GM23338 (cell line): ENCODE measurements at regions not wholly inside any gene's neighbourhood (a gene's known extent, or its start where the extent isn't known, plus 50 kb on each side); places are given as distances from the start of the nearest gene placed in this dataset.

Source experiments
- ATAC-seq: fragments of 200-7000 bp; cut with Tn5 transposase; 3 replicates; pipeline ENCODE4 v1.9.1; 2020
- DNase-seq: peaks from one replicate; pipeline ENCODE4 v3.0.0-alpha.2; 2015; ENCODE audit warnings: low spot score
- H2AFZ ChIP-seq: fragments of 200-600 bp; sonication (generic); 2 replicates; pipeline ENCODE4 v1.8.0; 2016; ENCODE audit warnings: antibody characterized with exemption, mild to moderate bottlenecking, moderate library complexity
- H3F3A ChIP-seq: fragments of 200-600 bp; sonication (generic); replicated peaks from 2 replicates; pipeline ENCODE4 v1.8.0; 2017; ENCODE audit warnings: antibody characterized with exemption, mixed run types, low read depth
- H3K27ac ChIP-seq: fragments of 200-600 bp; sonication (generic); 2 replicates; pipeline ENCODE4 v1.6.1; 2016; ENCODE audit warnings: low read depth
- H3K27me3 ChIP-seq: fragments of 200-600 bp; sonication (generic); 2 replicates; pipeline ENCODE4 v1.8.0; 2016; ENCODE audit warnings: mild to moderate bottlenecking, mixed run types, moderate library complexity; ENCODE audit not compliant: insufficient read depth
- H3K36me3 ChIP-seq: fragments of 200-600 bp; sonication (generic); 2 replicates; pipeline ENCODE4 v1.8.0; 2016; ENCODE audit warnings: mild to moderate bottlenecking; ENCODE audit not compliant: insufficient read depth
- H3K4me1 ChIP-seq: fragments of 200-600 bp; sonication (generic); 2 replicates; pipeline ENCODE4 v1.8.0; 2016; ENCODE audit warnings: mild to moderate bottlenecking, moderate library complexity; ENCODE audit not compliant: insufficient read depth
- H3K4me2 ChIP-seq: fragments of 200-600 bp; sonication (generic); 2 replicates; pipeline ENCODE4 v1.7.1; 2017; ENCODE audit warnings: mixed run types
- H3K4me3 ChIP-seq: fragments of 200-600 bp; sonication (generic); 2 replicates; pipeline ENCODE4 v1.6.1; 2016; ENCODE audit warnings: mixed run types
- H3K79me2 ChIP-seq: fragments of 200-600 bp; sonication (generic); replicated peaks from 2 replicates; pipeline ENCODE4 v1.8.0; 2017; ENCODE audit warnings: mild to moderate bottlenecking; ENCODE audit not compliant: insufficient read depth
- H3K9me2 ChIP-seq: fragments of 200-600 bp; sonication (generic); 2 replicates; pipeline ENCODE4 v1.8.0; 2017; ENCODE audit not compliant: insufficient read depth
- H4K20me1 ChIP-seq: fragments of 200-600 bp; sonication (generic); replicated peaks from 2 replicates; pipeline ENCODE4 v1.8.0; 2017; ENCODE audit warnings: mild to moderate bottlenecking; ENCODE audit not compliant: insufficient read depth
- H3K27ac Mint-ChIP-seq: 2 replicates; pipeline ENCODE4 v1.8.0; 2020; ENCODE audit warnings: inconsistent platforms, mild to moderate bottlenecking, moderate library complexity, mixed read lengths
- H3K27me3 Mint-ChIP-seq: 3 replicates; pipeline ENCODE4 v1.8.0; 2022; ENCODE audit warnings: low read depth, mild to moderate bottlenecking, moderate library complexity, mixed read lengths, inconsistent platforms; ENCODE audit not compliant: insufficient read depth, poor library complexity
- H3K36me3 Mint-ChIP-seq: 3 replicates; pipeline ENCODE4 v1.8.0; 2021; ENCODE audit warnings: low read depth, mild to moderate bottlenecking, inconsistent platforms, moderate library complexity, mixed read lengths
- H3K4me1 Mint-ChIP-seq: 3 replicates; pipeline ENCODE4 v1.8.0; 2020; ENCODE audit warnings: mild to moderate bottlenecking, inconsistent platforms, mixed read lengths
- H3K4me3 Mint-ChIP-seq: 3 replicates; pipeline ENCODE4 v1.8.0; 2021; ENCODE audit warnings: moderate library complexity, mild to moderate bottlenecking, inconsistent platforms, mixed read lengths
- H3K9me3 Mint-ChIP-seq: 3 replicates; pipeline ENCODE4 v1.8.0; 2020; ENCODE audit warnings: moderate library complexity, mild to moderate bottlenecking, inconsistent platforms, mixed read lengths
- CREB1 ChIP-seq: fragments of 250-450 bp; sonication (Bioruptor Pico); IDR thresholded peaks from 2 replicates; pipeline ENCODE4 v1.5.0; 2020; ENCODE audit warnings: low read depth, mild to moderate bottlenecking, moderate library complexity
- EZH2 ChIP-seq: fragments of 200-600 bp; sonication (generic); IDR thresholded peaks from one replicate; pipeline ENCODE4 v1.8.0; 2017; ENCODE audit warnings: antibody characterized with exemption, mild to moderate bottlenecking, low read depth; ENCODE audit not compliant: unreplicated experiment
- EZH2phosphoT487 ChIP-seq: fragments of 200-600 bp; sonication (generic); IDR thresholded peaks from one replicate; pipeline ENCODE4 v1.8.1; 2018; ENCODE audit warnings: antibody characterized with exemption; ENCODE audit not compliant: unreplicated experiment
- JUNB ChIP-seq: IDR thresholded peaks from one replicate; pipeline ENCODE4 v1.6.1; 2016; ENCODE audit warnings: antibody characterized with exemption; ENCODE audit not compliant: unreplicated experiment
- NANOG ChIP-seq: IDR thresholded peaks from 2 replicates; pipeline ENCODE4 v1.6.1; 2016; ENCODE audit warnings: antibody characterized with exemption, borderline replicate concordance
- POLR2AphosphoS5 ChIP-seq: IDR thresholded peaks from 2 replicates; pipeline ENCODE4 v1.6.1; 2016; ENCODE audit warnings: antibody characterized with exemption, low read depth
- STAT1 ChIP-seq: IDR thresholded peaks from one replicate; pipeline ENCODE4 v1.6.1; 2016; ENCODE audit warnings: antibody characterized with exemption; ENCODE audit not compliant: unreplicated experiment
- ZNF114 ChIP-seq: fragments of 250-450 bp; sonication (Bioruptor Pico); IDR thresholded peaks from 2 replicates; pipeline ENCODE4 v1.5.0; 2020; ENCODE audit warnings: mild to moderate bottlenecking, moderate library complexity
- ZNF331 ChIP-seq: fragments of 250-450 bp; sonication (Bioruptor Pico); IDR thresholded peaks from 2 replicates; pipeline ENCODE4 v1.5.0; 2020; ENCODE audit warnings: low read depth, mild to moderate bottlenecking, moderate library complexity
- TF ChIP-seq, protein P1 (sequence below): IDR thresholded peaks from 2 replicates; pipeline ENCODE4 v1.6.1; 2016; ENCODE audit warnings: antibody characterized with exemption
- TF ChIP-seq, protein P2 (sequence below): fragments of 250-450 bp; sonication (Bioruptor Pico); IDR thresholded peaks from 2 replicates; pipeline ENCODE4 v1.5.0; 2020; ENCODE audit warnings: mild to moderate bottlenecking, moderate library complexity
- TF ChIP-seq, protein P3 (sequence below): IDR thresholded peaks from one replicate; pipeline ENCODE4 v1.6.1; 2018; ENCODE audit warnings: antibody characterized with exemption; ENCODE audit not compliant: unreplicated experiment

DNA sequence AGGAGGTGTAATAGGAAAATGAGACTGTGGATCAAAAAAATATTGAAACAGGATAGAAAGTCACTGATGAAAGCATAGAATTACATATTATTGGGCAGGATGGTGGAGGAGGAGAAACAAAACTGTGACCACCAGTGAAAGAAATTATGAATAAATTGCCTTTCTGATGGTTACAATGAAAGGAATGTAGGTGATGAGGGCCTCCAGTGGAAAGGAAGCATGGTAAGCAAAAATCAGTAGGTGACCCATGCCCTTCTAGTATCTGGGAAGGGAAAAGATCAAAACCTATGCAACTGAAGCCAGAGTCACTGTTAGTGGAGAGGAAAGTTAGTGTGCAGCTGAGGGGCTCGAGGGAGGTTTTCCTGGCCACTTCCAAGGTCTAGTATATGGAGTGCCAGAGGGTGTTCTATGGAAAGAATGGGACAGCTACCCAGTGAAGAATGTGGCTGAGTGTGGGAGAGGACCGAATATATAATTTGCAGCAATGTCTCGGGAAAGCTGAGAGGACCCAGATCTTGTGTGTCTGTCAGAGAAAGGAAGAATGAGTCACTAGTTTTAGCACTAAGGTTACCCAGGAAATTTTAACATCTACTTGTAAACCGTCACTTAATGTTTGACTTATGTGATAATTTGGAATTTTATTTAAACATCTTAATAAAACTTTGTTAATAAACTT, 146.2 kb downstream of the NFKBIZ start:
- no peak overlapping the region for H3K27ac Mint-ChIP-seq
- H3K9me3 Mint-ChIP-seq, result no peaks in the 10 kb centered on the region
- no peaks in the 10 kb centered on the region for H3K4me1 Mint-ChIP-seq
- H3K79me2 ChIP-seq, result no peaks in the 10 kb centered on the region
- no peaks in the 10 kb centered on the region for H3F3A ChIP-seq
- no peak for TF ChIP-seq ZNF331
- TF ChIP-seq, protein P1, sequence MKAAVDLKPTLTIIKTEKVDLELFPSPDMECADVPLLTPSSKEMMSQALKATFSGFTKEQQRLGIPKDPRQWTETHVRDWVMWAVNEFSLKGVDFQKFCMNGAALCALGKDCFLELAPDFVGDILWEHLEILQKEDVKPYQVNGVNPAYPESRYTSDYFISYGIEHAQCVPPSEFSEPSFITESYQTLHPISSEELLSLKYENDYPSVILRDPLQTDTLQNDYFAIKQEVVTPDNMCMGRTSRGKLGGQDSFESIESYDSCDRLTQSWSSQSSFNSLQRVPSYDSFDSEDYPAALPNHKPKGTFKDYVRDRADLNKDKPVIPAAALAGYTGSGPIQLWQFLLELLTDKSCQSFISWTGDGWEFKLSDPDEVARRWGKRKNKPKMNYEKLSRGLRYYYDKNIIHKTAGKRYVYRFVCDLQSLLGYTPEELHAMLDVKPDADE, result no peak
- TF ChIP-seq POLR2AphosphoS5, result no peak
- TF ChIP-seq, protein P2, sequence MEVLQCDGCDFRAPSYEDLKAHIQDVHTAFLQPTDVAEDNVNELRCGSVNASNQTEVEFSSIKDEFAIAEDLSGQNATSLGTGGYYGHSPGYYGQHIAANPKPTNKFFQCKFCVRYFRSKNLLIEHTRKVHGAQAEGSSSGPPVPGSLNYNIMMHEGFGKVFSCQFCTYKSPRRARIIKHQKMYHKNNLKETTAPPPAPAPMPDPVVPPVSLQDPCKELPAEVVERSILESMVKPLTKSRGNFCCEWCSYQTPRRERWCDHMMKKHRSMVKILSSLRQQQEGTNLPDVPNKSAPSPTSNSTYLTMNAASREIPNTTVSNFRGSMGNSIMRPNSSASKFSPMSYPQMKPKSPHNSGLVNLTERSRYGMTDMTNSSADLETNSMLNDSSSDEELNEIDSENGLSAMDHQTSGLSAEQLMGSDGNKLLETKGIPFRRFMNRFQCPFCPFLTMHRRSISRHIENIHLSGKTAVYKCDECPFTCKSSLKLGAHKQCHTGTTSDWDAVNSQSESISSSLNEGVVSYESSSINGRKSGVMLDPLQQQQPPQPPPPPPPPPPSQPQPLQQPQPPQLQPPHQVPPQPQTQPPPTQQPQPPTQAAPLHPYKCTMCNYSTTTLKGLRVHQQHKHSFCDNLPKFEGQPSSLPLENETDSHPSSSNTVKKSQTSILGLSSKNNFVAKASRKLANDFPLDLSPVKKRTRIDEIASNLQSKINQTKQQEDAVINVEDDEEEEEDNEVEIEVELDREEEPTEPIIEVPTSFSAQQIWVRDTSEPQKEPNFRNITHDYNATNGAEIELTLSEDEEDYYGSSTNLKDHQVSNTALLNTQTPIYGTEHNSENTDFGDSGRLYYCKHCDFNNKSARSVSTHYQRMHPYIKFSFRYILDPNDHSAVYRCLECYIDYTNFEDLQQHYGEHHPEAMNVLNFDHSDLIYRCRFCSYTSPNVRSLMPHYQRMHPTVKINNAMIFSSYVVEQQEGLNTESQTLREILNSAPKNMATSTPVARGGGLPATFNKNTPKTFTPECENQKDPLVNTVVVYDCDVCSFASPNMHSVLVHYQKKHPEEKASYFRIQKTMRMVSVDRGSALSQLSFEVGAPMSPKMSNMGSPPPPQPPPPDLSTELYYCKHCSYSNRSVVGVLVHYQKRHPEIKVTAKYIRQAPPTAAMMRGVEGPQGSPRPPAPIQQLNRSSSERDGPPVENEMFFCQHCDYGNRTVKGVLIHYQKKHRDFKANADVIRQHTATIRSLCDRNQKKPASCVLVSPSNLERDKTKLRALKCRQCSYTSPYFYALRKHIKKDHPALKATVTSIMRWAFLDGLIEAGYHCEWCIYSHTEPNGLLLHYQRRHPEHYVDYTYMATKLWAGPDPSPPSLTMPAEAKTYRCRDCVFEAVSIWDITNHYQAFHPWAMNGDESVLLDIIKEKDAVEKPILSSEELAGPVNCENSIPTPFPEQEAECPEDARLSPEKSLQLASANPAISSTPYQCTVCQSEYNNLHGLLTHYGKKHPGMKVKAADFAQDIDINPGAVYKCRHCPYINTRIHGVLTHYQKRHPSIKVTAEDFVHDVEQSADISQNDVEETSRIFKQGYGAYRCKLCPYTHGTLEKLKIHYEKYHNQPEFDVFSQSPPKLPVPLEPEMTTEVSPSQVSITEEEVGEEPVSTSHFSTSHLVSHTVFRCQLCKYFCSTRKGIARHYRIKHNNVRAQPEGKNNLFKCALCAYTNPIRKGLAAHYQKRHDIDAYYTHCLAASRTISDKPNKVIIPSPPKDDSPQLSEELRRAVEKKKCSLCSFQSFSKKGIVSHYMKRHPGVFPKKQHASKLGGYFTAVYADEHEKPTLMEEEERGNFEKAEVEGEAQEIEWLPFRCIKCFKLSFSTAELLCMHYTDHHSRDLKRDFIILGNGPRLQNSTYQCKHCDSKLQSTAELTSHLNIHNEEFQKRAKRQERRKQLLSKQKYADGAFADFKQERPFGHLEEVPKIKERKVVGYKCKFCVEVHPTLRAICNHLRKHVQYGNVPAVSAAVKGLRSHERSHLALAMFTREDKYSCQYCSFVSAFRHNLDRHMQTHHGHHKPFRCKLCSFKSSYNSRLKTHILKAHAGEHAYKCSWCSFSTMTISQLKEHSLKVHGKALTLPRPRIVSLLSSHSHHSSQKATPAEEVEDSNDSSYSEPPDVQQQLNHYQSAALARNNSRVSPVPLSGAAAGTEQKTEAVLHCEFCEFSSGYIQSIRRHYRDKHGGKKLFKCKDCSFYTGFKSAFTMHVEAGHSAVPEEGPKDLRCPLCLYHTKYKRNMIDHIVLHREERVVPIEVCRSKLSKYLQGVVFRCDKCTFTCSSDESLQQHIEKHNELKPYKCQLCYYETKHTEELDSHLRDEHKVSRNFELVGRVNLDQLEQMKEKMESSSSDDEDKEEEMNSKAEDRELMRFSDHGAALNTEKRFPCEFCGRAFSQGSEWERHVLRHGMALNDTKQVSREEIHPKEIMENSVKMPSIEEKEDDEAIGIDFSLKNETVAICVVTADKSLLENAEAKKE (CRISPR knock-in tag), result no peak
- TF ChIP-seq EZH2phosphoT487, result no peak
- no peak for TF ChIP-seq NANOG
- no peak for TF ChIP-seq EZH2
- no peak for TF ChIP-seq CREB1
- TF ChIP-seq STAT1, result no peak
- TF ChIP-seq JUNB, result no peak
- no peak for TF ChIP-seq ZNF114 (CRISPR knock-in tag)
- TF ChIP-seq, protein P3, sequence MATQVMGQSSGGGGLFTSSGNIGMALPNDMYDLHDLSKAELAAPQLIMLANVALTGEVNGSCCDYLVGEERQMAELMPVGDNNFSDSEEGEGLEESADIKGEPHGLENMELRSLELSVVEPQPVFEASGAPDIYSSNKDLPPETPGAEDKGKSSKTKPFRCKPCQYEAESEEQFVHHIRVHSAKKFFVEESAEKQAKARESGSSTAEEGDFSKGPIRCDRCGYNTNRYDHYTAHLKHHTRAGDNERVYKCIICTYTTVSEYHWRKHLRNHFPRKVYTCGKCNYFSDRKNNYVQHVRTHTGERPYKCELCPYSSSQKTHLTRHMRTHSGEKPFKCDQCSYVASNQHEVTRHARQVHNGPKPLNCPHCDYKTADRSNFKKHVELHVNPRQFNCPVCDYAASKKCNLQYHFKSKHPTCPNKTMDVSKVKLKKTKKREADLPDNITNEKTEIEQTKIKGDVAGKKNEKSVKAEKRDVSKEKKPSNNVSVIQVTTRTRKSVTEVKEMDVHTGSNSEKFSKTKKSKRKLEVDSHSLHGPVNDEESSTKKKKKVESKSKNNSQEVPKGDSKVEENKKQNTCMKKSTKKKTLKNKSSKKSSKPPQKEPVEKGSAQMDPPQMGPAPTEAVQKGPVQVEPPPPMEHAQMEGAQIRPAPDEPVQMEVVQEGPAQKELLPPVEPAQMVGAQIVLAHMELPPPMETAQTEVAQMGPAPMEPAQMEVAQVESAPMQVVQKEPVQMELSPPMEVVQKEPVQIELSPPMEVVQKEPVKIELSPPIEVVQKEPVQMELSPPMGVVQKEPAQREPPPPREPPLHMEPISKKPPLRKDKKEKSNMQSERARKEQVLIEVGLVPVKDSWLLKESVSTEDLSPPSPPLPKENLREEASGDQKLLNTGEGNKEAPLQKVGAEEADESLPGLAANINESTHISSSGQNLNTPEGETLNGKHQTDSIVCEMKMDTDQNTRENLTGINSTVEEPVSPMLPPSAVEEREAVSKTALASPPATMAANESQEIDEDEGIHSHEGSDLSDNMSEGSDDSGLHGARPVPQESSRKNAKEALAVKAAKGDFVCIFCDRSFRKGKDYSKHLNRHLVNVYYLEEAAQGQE, result no peak
- no peak for DNase-seq
- no peaks in the 10 kb centered on the region for H3K36me3 Mint-ChIP-seq
- H3K4me3 ChIP-seq, result no peak overlapping the region
- no peak for ATAC-seq
- H3K27ac ChIP-seq, result no peak overlapping the region
- H3K4me2 ChIP-seq, result no peak overlapping the region
- no peaks in the 10 kb centered on the region for H3K36me3 ChIP-seq
- no peaks in the 10 kb centered on the region for H3K4me1 ChIP-seq
- H3K4me3 Mint-ChIP-seq, result no peak overlapping the region
- H2AFZ ChIP-seq, result no peak overlapping the region
- no peaks in the 10 kb centered on the region for H3K9me2 ChIP-seq
- no peaks in the 10 kb centered on the region for H3K27me3 Mint-ChIP-seq
- no peaks in the 10 kb centered on the region for H4K20me1 ChIP-seq
- H3K27me3 ChIP-seq, result no peaks in the 10 kb centered on the region
